ENCODE measurements at regions not wholly inside any gene's neighbourhood (a gene's known extent, or its start where the extent isn't known, plus 50 kb on each side); places are given as distances from the start of the nearest gene placed in this dataset.

- no peak for DNase-seq
Measured at GRCh38 chr11:80625563-80625962, 1184.7 kb upstream of the TENM4 start.

DNA sequence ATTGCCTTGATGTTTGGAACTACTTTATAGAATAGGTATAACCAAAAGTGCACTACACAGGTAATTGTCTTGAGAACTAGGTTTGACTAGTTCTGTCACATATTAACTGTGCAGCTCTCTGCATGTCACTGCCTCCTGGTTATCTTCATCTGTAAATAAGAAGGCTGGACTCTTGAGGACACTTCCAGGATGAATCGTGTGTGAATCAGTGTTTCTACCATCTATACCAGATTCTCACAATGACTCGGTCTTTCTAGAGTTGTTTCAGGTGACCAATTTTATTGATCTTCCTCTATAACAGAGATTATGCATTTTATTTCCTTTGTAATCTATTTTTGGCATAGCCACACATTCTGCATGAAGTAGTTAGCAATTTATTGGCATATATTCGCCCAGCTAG, 1181.0 kb upstream of the TENM4 start:
- DNase-seq, result no peak

- no peak for DNase-seq
Measured at GRCh38 chr11:80620867-80621266, 1180.0 kb upstream of the TENM4 start.

DNA sequence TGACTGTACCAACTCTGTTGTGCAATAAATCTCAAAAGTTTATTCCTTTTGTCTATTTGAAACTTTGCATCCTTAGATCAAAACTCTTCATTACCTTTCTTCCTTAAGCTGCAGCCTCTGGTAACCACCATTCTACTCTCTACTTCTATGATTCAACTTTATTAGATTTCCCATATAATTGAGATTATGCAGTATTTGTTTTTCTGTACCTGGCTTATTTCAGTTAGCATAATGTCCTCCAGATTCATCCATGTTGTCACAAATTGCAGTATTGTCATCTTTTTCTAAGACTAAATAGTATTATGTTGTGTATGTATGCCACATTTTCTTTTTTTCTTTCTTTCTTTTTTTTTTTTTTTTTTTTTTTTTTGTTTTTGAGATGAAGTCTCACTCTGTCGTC, 1176.3 kb upstream of the TENM4 start:
- DNase-seq, result no peak

GRCh38 chr11:80616070-80616800, 1175.4 kb upstream of the TENM4 start:
- DNase-seq, result no peak

DNA sequence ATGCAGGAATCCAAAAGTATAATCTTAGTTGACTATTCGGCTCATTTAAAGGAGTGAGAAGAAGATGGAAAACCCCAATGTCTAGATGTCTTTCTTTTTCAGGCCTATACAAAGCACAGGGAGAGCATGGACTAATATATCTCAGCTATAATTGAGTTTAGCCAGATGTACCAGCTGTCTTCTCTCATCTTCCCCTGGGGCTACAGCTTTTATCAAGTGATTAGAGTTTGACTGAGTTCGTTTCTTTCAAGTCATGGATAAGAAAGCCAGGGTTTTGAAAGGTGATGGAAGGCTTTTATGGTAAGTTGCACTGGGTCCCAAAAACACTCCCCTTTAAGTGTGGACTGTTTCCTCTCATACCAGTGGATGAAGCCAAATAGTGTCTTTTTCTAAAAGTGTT, 1172.8 kb upstream of the TENM4 start:
- DNase-seq, result no peak

- no peak for DNase-seq
Measured at GRCh38 chr11:80610516-80610915, 1169.7 kb upstream of the TENM4 start.

GRCh38 chr11:80603472-80603871, 1162.6 kb upstream of the TENM4 start:
- DNase-seq, result no peak

DNA sequence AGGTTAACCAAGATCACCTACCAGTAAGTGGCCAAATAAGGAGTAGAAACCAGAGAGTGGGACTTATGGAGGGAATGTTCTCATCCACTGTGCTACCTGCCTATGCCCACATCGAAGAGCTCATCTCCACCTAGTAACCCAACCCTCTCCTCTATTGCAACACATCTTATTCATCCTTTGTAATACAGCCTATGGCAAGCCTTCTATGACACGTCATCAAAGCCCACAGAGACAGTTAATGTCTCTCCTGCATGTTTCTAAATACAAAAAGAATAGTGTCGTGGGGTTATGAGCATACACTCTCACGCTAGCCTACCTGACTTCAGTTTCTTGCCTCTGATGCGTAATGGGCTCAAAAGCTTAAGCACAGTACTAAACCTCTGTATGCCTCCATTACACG, 1158.1 kb upstream of the TENM4 start:
- DNase-seq, result no peak

GRCh38 chr11:80596291-80596810, 1155.5 kb upstream of the TENM4 start:
- no peak for DNase-seq

DNA sequence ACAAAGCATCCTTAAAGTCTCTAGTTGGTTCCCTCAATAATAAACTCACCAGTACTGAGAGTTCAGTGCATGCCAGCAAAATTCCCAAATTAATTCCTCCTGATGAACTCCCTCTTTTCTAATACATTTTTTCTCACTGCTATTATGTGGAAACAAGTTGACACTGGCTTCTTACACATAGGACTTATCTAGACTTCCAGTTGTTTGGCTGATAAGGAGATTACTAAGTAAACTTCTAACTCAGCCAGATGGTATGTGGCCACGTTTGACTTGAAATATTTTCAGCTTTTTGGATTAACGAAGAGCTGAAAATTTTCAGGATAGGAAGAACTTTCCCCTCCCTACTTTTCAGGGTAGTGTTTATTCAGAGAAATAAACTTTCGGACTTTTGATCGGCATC, 1154.2 kb upstream of the TENM4 start:
- no peak for DNase-seq

DNA sequence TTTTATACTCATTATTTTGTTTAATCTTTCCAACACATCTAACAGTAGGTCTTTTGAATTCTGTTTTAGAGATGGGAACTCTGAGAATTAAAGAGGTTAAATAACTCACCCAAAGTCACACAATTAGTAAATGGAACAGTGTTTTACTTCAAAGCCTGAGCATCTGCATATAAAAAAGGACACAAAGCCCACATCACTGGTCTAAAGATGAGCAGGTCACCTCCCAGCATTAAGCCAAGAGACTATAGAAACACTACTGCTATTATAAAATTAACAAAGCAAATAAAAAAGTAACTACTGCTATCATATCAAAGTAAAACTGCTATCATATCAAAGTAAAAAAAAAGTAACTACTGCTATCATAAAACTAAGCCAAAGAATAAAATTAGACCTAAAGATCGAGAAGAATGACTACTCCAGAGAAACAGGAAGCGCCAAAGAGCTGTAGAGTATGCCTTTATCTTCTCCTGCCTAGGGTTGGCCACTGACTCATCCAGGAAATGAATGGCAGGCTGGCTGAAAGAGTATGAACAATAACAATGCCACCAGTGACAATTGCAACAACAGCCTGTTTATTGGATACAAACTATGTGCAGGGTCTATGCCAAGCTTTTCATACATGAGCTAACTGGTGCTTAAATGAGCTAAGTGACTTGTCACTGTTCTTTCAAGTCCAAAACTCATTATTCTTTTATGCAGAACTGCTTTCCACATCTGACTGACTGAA, 1153.0 kb upstream of the TENM4 start:
- DNase-seq, result no peak

- no peak for DNase-seq
Measured at GRCh38 chr11:80592546-80592945, 1151.7 kb upstream of the TENM4 start.

DNA sequence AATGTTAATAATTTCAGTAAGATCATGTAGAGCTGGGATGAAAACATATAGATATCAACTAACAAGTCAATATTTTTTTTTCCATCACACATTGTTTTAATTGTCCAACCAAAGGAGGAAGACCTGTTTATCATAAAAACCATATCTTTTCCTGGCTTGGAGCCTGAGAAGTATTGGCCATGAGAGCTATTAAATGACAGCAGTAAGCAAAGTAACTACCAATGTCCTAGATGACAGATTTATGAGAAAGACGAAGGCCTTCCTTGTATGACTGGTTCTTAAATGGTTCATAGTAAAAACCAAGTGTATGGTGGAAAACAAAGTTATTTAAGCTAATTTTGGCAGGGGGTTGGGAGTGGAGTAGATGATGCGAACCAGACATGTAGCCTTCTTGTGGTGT, 1147.1 kb upstream of the TENM4 start:
- DNase-seq, result no peak

DNA sequence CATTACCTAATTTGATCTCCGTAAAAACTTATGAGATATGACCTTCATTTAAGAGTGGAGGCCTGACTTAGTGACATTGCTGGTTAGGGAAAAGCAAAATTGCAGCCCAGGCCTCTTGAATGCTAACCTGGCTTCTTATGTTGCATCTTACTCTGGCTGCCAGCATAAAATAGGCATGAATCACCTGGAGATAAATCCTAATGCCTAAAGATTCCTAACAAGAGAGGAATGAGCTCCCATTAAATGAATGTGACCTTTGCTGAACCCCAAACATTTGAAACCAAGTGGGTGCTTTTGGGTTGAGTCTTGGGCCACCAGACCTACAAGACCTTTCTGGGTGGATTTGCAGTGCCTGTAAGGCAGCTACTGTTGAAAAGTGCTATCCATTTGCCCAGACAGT, 1145.6 kb upstream of the TENM4 start:
- DNase-seq, result no peak

DNA sequence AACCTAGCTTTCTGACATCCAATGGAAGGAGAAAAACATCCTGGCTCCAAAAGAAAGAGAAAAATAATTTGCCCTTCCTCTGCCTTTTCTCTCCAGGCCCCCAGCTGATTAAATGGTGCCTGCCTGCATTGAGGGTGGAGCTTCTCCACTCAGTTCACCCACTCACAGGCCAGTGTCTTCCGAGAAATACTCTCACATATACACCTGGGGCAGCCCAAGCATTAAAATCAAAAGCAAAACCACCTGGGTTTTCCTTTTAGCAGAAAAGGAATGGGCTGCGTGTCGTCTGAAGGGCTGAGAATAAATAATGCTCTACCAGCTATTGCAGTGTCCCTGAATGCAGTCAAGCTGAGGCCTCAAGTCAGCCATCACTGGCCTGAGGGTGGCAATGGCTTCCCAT, 1143.8 kb upstream of the TENM4 start:
- no peak for DNase-seq

DNA sequence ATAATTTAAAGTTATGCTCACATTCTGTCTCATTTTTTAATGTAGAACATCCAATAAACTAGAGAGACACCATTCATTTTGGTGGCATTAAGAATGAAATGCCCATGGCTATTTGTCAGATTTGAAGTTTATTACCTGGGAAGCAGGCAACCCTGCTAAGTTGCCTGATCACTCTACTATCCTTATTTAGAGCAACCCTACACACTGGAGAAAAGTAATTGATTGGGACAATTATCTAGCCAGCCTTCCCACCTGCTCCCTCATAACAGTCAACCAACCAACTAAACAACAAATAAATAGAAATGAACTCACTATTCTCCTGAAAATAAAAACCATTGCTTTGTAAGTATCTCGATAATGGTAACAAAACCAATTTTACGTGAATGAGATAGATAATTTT, 1129.0 kb upstream of the TENM4 start:
- DNase-seq, result no peak

DNA sequence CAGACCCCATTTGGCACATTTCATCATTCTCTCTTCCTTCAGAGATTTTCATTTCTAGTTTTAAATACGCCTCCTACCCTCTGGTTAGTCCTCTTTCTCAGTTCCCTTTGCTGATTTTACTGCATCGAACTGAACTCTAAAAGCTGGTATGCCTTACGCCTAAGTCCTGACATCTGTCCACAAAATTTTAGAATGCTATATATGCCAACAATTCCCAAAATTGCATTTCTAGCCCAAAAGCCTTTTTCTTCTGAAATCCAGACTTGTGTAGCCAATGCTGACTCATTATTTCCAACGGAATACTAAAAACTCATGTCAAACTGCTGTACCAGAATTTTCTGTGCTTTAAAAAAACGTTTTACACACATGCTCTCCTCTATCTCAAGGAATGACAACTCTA, 1124.4 kb upstream of the TENM4 start:
- DNase-seq, result no peak

GRCh38 chr11:80562523-80563125, 1121.8 kb upstream of the TENM4 start:
- DNase-seq, result no peak

DNA sequence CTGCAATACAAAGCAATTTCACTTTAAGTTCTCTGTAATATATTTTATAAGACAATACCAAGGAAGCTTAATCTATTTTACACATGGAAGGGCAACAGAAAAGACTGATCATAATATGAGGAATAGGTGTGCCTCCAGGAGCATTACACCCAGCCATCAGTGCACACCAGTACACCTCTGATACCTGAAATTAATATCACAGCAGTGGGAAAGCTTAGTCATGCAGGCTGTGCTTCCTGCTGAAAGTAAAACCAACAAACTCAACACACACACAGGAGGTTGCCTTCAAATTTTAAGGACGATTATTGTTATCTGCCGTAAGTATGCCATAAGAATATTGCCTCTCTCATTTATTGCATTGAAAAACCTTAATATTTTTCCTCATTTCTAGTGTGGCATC, 1119.1 kb upstream of the TENM4 start:
- no peak for DNase-seq

DNA sequence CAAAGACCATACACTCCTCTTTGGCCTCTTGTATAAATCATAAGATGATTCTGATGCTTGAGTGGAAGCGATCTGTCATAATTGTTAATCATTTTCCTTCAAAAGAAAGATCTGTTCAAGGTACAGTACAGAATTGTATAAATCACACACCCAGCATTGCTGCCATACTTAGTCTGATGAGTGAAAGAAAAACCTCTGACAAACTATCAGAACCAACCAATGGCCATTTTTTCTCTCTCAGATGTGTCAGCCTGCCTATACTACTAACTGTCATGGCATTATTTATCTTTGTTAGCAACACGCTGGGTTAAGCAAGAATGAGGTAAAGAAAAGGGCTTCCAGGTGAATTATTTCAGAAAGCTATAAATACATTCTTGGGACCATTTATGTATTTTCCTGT, 1112.7 kb upstream of the TENM4 start:
- no peak for DNase-seq

GRCh38 chr11:80542704-80543103, 1101.9 kb upstream of the TENM4 start:
- DNase-seq, result no peak

- no peak for DNase-seq
Measured at GRCh38 chr11:80538040-80538439, 1097.2 kb upstream of the TENM4 start.

- no peak for DNase-seq
Measured at GRCh38 chr11:80533463-80533862, 1092.6 kb upstream of the TENM4 start.

Measured in activated CD8-positive, alpha-beta memory T cell treated with anti-CD3 and anti-CD28 coated beads, Interleukin-2, amount 50 U/mL, for 4 hours (primary cell).